NB4 (cell line): ENCODE measurements at regions not wholly inside any gene's neighbourhood (a gene's known extent, or its start where the extent isn't known, plus 50 kb on each side); places are given as distances from the start of the nearest gene placed in this dataset.

Source experiments
- POLR2A ChIP-seq: IDR thresholded peaks from 2 replicates; pipeline ENCODE4 v1.6.1; 2011; ENCODE audit warnings: mild to moderate bottlenecking; ENCODE audit not compliant: insufficient read length; ENCODE audit errors: extremely low read depth
- TF ChIP-seq, protein P1 (sequence below): IDR thresholded peaks from one replicate; pipeline ENCODE4 v1.5.1; 2012; ENCODE audit warnings: low read depth, low read length
- TF ChIP-seq, protein P2 (sequence below): IDR thresholded peaks from 2 replicates; pipeline ENCODE4 v1.6.1; 2011; ENCODE audit warnings: low read depth, low read length

DNA sequence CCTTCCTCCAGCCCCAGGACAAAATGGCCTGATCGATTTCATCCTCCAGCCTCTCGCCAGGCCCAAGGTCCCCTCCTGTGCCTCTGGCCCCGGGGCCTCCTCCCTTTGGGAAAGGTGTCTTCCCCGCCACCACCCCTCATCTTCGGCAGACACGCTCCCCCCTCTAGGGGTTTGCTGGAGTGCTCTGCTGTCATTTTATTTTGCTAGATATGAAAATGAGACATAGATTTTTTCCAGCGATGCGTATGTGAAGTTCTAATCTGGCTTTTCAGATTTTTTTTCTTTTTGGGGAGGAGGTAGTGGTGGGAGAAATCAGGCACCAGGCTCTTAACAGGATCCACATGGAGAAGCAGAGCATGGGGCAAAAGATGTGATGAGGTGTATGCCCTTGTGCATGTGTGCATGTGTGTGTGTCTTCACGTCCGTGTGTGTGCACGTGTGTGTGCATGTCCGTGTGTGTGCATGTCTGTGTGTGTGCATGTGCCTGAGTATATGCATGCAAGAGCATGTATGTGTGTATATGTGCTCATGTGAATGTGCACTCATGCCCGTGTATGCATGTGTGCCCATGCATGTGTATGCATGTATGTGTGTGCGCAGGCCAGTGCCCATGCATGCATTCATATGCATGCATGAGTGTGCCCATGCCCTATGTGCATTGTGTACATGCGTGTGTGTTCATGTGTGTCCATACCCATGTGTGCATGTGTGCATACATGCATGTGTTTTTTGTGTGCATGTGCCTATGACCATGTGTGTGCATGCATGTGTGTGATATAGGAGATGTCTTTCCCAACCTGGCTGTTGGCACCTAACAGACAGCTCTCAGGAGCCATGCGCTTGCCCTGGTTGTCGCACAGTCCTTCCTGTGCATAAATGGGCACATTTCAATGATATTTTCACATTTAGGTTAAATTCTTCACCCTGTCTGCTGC is 203.0 kb downstream of the RBM19 start:
- TF ChIP-seq, protein P1, sequence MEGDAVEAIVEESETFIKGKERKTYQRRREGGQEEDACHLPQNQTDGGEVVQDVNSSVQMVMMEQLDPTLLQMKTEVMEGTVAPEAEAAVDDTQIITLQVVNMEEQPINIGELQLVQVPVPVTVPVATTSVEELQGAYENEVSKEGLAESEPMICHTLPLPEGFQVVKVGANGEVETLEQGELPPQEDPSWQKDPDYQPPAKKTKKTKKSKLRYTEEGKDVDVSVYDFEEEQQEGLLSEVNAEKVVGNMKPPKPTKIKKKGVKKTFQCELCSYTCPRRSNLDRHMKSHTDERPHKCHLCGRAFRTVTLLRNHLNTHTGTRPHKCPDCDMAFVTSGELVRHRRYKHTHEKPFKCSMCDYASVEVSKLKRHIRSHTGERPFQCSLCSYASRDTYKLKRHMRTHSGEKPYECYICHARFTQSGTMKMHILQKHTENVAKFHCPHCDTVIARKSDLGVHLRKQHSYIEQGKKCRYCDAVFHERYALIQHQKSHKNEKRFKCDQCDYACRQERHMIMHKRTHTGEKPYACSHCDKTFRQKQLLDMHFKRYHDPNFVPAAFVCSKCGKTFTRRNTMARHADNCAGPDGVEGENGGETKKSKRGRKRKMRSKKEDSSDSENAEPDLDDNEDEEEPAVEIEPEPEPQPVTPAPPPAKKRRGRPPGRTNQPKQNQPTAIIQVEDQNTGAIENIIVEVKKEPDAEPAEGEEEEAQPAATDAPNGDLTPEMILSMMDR: no peak
- no peak for TF ChIP-seq POLR2A
- TF ChIP-seq, protein P2, sequence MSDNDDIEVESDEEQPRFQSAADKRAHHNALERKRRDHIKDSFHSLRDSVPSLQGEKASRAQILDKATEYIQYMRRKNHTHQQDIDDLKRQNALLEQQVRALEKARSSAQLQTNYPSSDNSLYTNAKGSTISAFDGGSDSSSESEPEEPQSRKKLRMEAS: 0 out of 2 replicates have a peak, but pooled peaks have one; percentile 20
